Subcutaneous abdominal adipose tissue (tissue), 5 donors: ENCODE measurements at regions not wholly inside any gene's neighbourhood (a gene's known extent, or its start where the extent isn't known, plus 50 kb on each side); places are given as distances from the start of the nearest gene placed in this dataset.

ENCODE experiments used
- H3K27ac ChIP-seq: one replicate; pipeline ENCODE4 v1.7.0; 2013; ENCODE audit warnings: low read depth, mild to moderate bottlenecking, inconsistent platforms, low read length, moderate library complexity
- H3K27me3 ChIP-seq, 5 donors: one replicate each; pipeline ENCODE4 v1.7.0; 2013; ENCODE audit warnings: low read length in 5 of 5, inconsistent platforms in 1 of 5; ENCODE audit not compliant: control insufficient read depth in 5 of 5, insufficient read depth in 4 of 5
- H3K36me3 ChIP-seq, 5 donors: one replicate each; pipeline ENCODE4 v1.7.0; 2013; ENCODE audit warnings: low read length in 5 of 5; ENCODE audit not compliant: control insufficient read depth in 5 of 5, insufficient read depth in 5 of 5
- H3K4me1 ChIP-seq, 5 donors: one replicate each; pipeline ENCODE4 v1.7.0; 2013; ENCODE audit warnings: low read length in 5 of 5, mild to moderate bottlenecking in 3 of 5, moderate library complexity in 1 of 5; ENCODE audit not compliant: control insufficient read depth in 5 of 5, insufficient read depth in 5 of 5
- H3K4me3 ChIP-seq, 5 donors: one replicate each; pipeline ENCODE4 v1.7.0; 2013; ENCODE audit warnings: low read length in 5 of 5, low read depth in 1 of 5
- H3K9ac ChIP-seq, 5 donors: one replicate each; pipeline ENCODE4 v1.7.0; 2013; ENCODE audit warnings: low read length in 5 of 5, mild to moderate bottlenecking in 4 of 5, moderate library complexity in 3 of 5
- H3K9me3 ChIP-seq, 5 donors: one replicate each; pipeline ENCODE4 v1.7.0; 2013; ENCODE audit warnings: low read length in 5 of 5; ENCODE audit not compliant: control insufficient read depth in 5 of 5
- donor health status: healthy.
- donor health status: healthy.
- donor health status: healthy.
- donor health status: healthy.
- donor health status: healthy.

DNA sequence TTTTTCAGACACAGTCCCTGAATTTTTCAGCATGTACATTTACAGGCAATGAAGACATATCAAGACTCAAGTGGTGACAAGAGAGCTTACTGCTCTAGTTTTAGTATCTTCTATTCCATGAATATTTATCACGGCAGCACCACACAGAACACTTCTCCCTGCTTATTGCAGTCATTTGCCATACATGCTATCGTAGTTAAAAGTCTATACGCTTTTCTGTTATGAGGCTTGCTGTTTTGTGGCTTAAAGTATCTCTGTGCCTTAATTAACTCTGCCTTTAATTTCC lies 65.4 kb upstream of the GK2 start:
- H3K9ac ChIP-seq, result no peak overlapping the region

DNA sequence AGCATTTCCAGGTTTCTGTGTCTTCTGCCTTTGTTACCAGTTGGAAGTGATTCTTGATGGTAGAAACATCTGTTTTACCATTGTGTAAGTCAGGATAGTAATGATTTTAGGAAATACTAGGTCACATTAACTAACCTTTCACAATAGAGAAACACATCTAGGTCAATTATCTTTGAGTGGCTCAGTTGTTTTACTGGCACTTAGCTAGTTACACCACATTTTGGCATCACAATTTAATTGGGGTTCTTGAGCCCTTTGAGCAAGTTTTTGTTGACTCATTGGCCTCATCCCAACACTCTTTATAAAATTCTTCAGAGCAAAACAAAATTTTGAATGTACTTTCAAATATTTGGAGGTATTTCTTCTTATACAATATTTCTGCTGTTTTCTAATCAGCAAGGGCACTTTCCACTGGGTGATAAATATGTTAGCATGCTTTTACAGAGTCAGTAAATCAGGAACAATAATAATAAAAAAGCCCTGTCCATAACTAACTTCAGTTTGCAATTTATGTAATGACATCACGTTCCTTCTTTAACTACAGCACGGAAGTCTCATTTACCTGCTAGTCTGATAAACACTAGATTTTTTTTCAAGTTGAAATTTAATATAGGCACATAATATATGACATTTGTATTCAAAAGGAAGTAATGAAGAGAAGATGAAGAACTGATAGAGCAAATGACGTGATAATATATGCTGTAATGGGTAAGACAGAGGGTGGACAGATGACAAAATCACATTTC lies 64.8 kb upstream of the GK2 start:
- Histone ChIP-seq H3K27ac (no peak overlapping the region), H3K4me3 (no peak overlapping the region), H3K9me3 (no peaks in the 10 kb centered on the region), H3K4me1 (no peaks in the 10 kb centered on the region), H3K9ac (no peak overlapping the region), H3K36me3 (no peaks in the 10 kb centered on the region), H3K27me3 (no peaks in the 10 kb centered on the region)

More for the DNA sequence above, 65.4 kb upstream of the GK2 start:
- no peaks in the 10 kb centered on the region for H3K4me1 ChIP-seq
- H3K4me3 ChIP-seq, result no peak overlapping the region
- H3K9me3 ChIP-seq, result no peaks in the 10 kb centered on the region
- H3K36me3 ChIP-seq, result no peaks in the 10 kb centered on the region
- no peaks in the 10 kb centered on the region for H3K27me3 ChIP-seq
- no peak overlapping the region for H3K27ac ChIP-seq

DNA sequence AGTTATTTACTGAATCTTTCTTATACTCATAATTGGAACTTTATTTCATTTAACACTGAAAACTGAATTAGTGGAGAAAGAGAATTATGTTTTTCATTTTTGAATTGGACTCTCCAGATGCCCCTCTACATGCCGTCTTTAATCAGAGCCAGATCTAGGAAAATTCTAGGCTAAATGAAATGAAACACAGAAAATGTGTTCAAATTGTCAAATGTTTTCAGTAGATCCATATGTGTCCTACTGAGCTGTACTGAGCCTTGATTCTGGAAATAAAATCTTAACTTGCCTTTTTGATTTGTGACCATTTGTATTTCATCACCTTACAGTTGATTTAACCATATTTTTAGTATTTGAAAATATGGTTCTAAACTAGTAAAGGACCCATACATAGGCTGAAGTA lies 64.0 kb upstream of the GK2 start:
- Histone ChIP-seq H3K27me3 (no peaks in the 10 kb centered on the region), H3K4me1 (no peaks in the 10 kb centered on the region), H3K27ac (no peak overlapping the region), H3K36me3 (no peaks in the 10 kb centered on the region), H3K4me3 (no peak overlapping the region), H3K9me3 (no peaks in the 10 kb centered on the region), H3K9ac (no peak overlapping the region)

DNA sequence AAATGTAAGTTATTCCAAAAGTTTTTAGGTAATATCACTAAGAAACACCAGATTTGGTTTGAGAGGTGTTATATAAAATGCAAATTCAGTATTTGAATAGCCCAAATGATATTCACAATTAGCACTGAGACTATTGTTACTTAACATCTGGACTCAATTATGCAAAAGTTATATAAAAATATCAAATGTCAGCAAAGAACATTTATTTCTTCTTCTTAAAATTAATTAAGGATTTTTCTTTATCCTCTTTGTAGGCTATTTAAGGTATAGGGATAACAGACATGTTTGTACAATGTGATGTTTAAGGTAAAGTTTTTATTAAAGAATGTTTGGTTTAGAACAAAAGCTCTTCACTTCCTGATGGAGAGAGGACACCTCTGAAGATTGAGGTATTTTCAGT lies 63.3 kb upstream of the GK2 start:
- no peak overlapping the region for H3K9ac ChIP-seq
- no peak overlapping the region for H3K4me3 ChIP-seq
- H3K36me3 ChIP-seq, result no peaks in the 10 kb centered on the region
- H3K9me3 ChIP-seq, result no peaks in the 10 kb centered on the region
- no peaks in the 10 kb centered on the region for H3K27me3 ChIP-seq
- H3K27ac ChIP-seq, result no peak overlapping the region
- H3K4me1 ChIP-seq, result no peaks in the 10 kb centered on the region

DNA sequence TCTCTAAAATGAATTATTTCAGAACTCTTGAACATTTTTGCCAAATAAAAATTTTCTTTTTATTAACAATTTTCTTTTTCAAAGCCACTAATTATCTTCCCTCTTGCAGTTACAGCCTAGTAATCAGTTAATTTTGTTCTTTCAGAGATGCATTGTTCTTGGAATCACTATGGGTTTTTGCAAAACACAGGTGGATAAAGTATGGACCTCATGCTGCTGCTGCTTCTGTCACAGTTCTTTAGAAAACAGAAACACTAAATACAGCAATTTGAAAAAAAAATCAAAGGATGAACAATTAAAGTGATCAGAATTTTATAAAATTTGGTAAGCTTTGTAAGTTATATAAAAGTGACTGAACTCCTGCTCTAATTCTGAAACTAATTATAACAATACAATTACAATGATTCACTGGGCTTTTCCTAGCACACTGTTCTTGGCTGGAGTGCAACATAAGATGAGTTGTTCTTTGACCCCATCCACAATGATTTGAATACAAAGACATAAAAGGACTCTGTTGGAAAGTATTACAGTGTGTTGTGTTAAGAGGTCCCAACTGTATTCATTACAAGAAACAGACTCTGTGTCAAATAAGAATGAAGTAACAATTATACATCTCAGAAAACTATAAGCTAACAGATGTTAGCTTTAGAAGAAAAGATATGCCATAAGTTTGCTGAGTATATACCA lies 59.4 kb upstream of the GK2 start:
- H3K36me3 ChIP-seq, result no peaks in the 10 kb centered on the region

DNA sequence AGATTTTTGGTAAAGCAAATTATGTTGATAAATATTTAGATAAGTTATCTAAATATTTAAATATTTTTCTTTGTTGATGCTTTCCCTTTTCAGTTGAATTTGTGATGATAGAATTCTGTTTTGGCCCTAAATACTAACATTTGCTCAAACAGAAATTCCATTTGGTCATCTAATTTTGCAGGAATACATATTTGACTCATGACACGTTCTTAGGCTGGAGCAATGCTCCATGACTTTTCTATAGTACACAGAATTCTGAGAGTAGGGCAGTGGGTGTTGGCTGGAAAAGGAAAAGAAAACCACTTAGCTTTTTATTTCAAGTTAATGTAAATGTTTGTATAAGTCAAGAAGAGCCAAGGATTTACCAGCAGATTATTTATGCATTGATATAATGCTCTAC lies 58.6 kb upstream of the GK2 start:
- no peak overlapping the region for H3K27ac ChIP-seq
- no peak overlapping the region for H3K9ac ChIP-seq
- H3K4me3 ChIP-seq, result no peak overlapping the region
- H3K27me3 ChIP-seq, result no peaks in the 10 kb centered on the region
- H3K36me3 ChIP-seq, result no peaks in the 10 kb centered on the region
- no peaks in the 10 kb centered on the region for H3K4me1 ChIP-seq
- no peaks in the 10 kb centered on the region for H3K9me3 ChIP-seq

More for the DNA sequence above, 59.4 kb upstream of the GK2 start:
- Histone ChIP-seq H3K9me3 (no peaks in the 10 kb centered on the region), H3K27me3 (no peaks in the 10 kb centered on the region), H3K4me3 (no peak overlapping the region), H3K9ac (no peak overlapping the region), H3K4me1 (no peaks in the 10 kb centered on the region), H3K27ac (no peak overlapping the region)
